HEK293 (cell line): ENCODE measurements at regions not wholly inside any gene's neighbourhood (a gene's known extent, or its start where the extent isn't known, plus 50 kb on each side); places are given as distances from the start of the nearest gene placed in this dataset.

Experiments
- CTCF ChIP-seq: fragments of 450-650 bp; formaldehyde crosslinking; IDR thresholded peaks from 2 replicates; pipeline ENCODE4 v1.5.1; 2016; ENCODE audit warnings: missing biosample characterization, missing genetic modification characterization
- ZBTB21 ChIP-seq: fragments of 450-650 bp; formaldehyde crosslinking; IDR thresholded peaks from 2 replicates; pipeline ENCODE4 v1.5.1; 2017; ENCODE audit warnings: missing biosample characterization, missing genetic modification characterization
- ZNF140 ChIP-seq: fragments of 450-650 bp; formaldehyde crosslinking; IDR thresholded peaks from 2 replicates; pipeline ENCODE4 v1.5.1; 2016; ENCODE audit warnings: missing biosample characterization, missing genetic modification characterization
- ZNF416 ChIP-seq: fragments of 450-650 bp; formaldehyde crosslinking; IDR thresholded peaks from 2 replicates; pipeline ENCODE4 v1.5.1; 2016; ENCODE audit warnings: missing biosample characterization, missing genetic modification characterization

GRCh38 chr6:158920311-158920905 is 79.6 kb downstream of the RSPH3 start:
- no peak for TF ChIP-seq CTCF (tag by site-specific recombination)
- no peak for TF ChIP-seq ZBTB21 (tag by site-specific recombination)
- no peak for TF ChIP-seq ZNF140 (tag by site-specific recombination)
- TF ChIP-seq ZNF416 (tag by site-specific recombination): no peak
